ENCODE measurements at regions not wholly inside any gene's neighbourhood (a gene's known extent, or its start where the extent isn't known, plus 50 kb on each side); places are given as distances from the start of the nearest gene placed in this dataset.

GRCh38 chr2:62307469-62308389 lies 111.8 kb downstream of the B3GNT2 start:
- Histone ChIP-seq H2AFZ (ENCODE audit: low read depth, low read length) (no peak overlapping the region), H3K9me3 (ENCODE audit: low read length) (no peaks in the 10 kb centered on the region), H3K36me3 (ENCODE audit: insufficient read depth, low read length) (no peaks in the 10 kb centered on the region), H3K9ac (ENCODE audit: low read length) (no peak overlapping the region), H3K79me2 (replicated peaks; ENCODE audit: insufficient read depth, low read length) (no peaks in the 10 kb centered on the region), H3K27me3 (ENCODE audit: insufficient read depth, low read depth, low read length) (no peaks in the 10 kb centered on the region), H3K27ac (ENCODE audit: low read length) (no peak overlapping the region), H4K20me1 (ENCODE audit: insufficient read depth) (no peaks in the 10 kb centered on the region), H3K4me2 (ENCODE audit: low read length) (no peak overlapping the region), H3K9me2 (ENCODE audit: insufficient read depth, low read length) (no peaks in the 10 kb centered on the region), H3F3A (ENCODE audit: insufficient read depth, low read length, poor library complexity, severe bottlenecking) (no peaks in the 10 kb centered on the region), H3K4me3 (ENCODE audit: low read length) (no peak overlapping the region)
- TF ChIP-seq EP300 (conservative IDR thresholded peaks at IDR 0.05; ENCODE audit: poor library complexity, severe bottlenecking) (no peak), TAF1 (IDR thresholded peaks at IDR 0.05; ENCODE audit: low read depth) (no peak), MXI1 (conservative IDR thresholded peaks at IDR 0.05; ENCODE audit: poor library complexity, severe bottlenecking) (no peak), SMC3 (conservative IDR thresholded peaks at IDR 0.05; ENCODE audit: poor library complexity) (no peak), REST (IDR thresholded peaks at IDR 0.05; ENCODE audit: borderline replicate concordance) (no peak), RAD21 (conservative IDR thresholded peaks at IDR 0.05) (no peak)

GRCh38 chr2:62306751-62307468 lies 111.0 kb downstream of the B3GNT2 start:
- Histone ChIP-seq H3K27me3 (ENCODE audit: insufficient read depth, low read depth, low read length) (no peaks in the 10 kb centered on the region), H3K79me2 (replicated peaks; ENCODE audit: insufficient read depth, low read length) (no peaks in the 10 kb centered on the region), H3K4me2 (ENCODE audit: low read length) (no peak overlapping the region), H3F3A (ENCODE audit: insufficient read depth, low read length, poor library complexity, severe bottlenecking) (no peaks in the 10 kb centered on the region), H2AFZ (ENCODE audit: low read depth, low read length) (no peak overlapping the region), H3K9ac (ENCODE audit: low read length) (no peak overlapping the region), H3K27ac (ENCODE audit: low read length) (no peak overlapping the region), H3K36me3 (ENCODE audit: insufficient read depth, low read length) (no peaks in the 10 kb centered on the region), H3K9me3 (ENCODE audit: low read length) (no peaks in the 10 kb centered on the region), H4K20me1 (ENCODE audit: insufficient read depth) (no peaks in the 10 kb centered on the region), H3K4me3 (ENCODE audit: low read length) (no peak overlapping the region), H3K9me2 (ENCODE audit: insufficient read depth, low read length) (no peaks in the 10 kb centered on the region)
- TF ChIP-seq RAD21 (conservative IDR thresholded peaks at IDR 0.05), result no peak
- no peak for TF ChIP-seq TAF1 (IDR thresholded peaks at IDR 0.05; ENCODE audit: low read depth)
- TF ChIP-seq EZH2 (IDR thresholded peaks at IDR 0.05; ENCODE audit: borderline replicate concordance, insufficient read depth, low read length, poor library complexity, severe bottlenecking), result no peak
- TF ChIP-seq CTCF (IDR thresholded peaks at IDR 0.05; ENCODE audit: poor library complexity, severe bottlenecking), result no peak
- no peak for TF ChIP-seq EP300 (conservative IDR thresholded peaks at IDR 0.05; ENCODE audit: poor library complexity, severe bottlenecking)
- TF ChIP-seq SMC3 (conservative IDR thresholded peaks at IDR 0.05; ENCODE audit: poor library complexity), result no peak
- no peak for TF ChIP-seq POLR2AphosphoS5 (IDR thresholded peaks at IDR 0.05)
- no peak for TF ChIP-seq REST (IDR thresholded peaks at IDR 0.05; ENCODE audit: borderline replicate concordance)
- TF ChIP-seq MXI1 (conservative IDR thresholded peaks at IDR 0.05; ENCODE audit: poor library complexity, severe bottlenecking), result no peak
